CD4-positive, alpha-beta T cell treated with Interleukin-15 for 1 hour (primary cell): ENCODE measurements at regions not wholly inside any gene's neighbourhood (a gene's known extent, or its start where the extent isn't known, plus 50 kb on each side); places are given as distances from the start of the nearest gene placed in this dataset.

ENCODE experiments used
- DNase-seq: peaks from one replicate; pipeline ENCODE4 v3.0.0-alpha.2; 2020

GRCh38 chr9:7287065-7287464 is 512.5 kb downstream of the DMAC1 start:
- no peak for DNase-seq

GRCh38 chr9:7286101-7286500 is 513.5 kb downstream of the DMAC1 start:
- no peak for DNase-seq

- no peak for DNase-seq
These were observed 514.4 kb downstream of the DMAC1 start for GRCh38 chr9:7285199-7285598.

- DNase-seq, result no peak
These were observed 515.1 kb downstream of the DMAC1 start for GRCh38 chr9:7284517-7284916.

- DNase-seq, result no peak
These were observed 515.5 kb downstream of the DMAC1 start for GRCh38 chr9:7284117-7284516.

GRCh38 chr9:7273575-7273974 is 515.8 kb downstream of the KDM4C start:
- DNase-seq, result no peak

GRCh38 chr9:7266911-7267595 is 509.3 kb downstream of the KDM4C start:
- DNase-seq, result no peak

GRCh38 chr9:7265181-7265580 is 507.4 kb downstream of the KDM4C start:
- no peak for DNase-seq

GRCh38 chr9:7259544-7260241 is 501.9 kb downstream of the KDM4C start:
- no peak for DNase-seq

- DNase-seq, result no peak
These were observed 501.1 kb downstream of the KDM4C start for GRCh38 chr9:7258688-7259396.

- DNase-seq, result no peak
These were observed 489.2 kb downstream of the KDM4C start for GRCh38 chr9:7246917-7247522.

- DNase-seq, result no peak
These were observed 488.3 kb downstream of the KDM4C start for GRCh38 chr9:7245976-7246580.

- no peak for DNase-seq
These were observed 486.1 kb downstream of the KDM4C start for GRCh38 chr9:7243838-7244237.

GRCh38 chr9:7242126-7242525 is 484.4 kb downstream of the KDM4C start:
- DNase-seq, result no peak

GRCh38 chr9:7241694-7242093 is 483.9 kb downstream of the KDM4C start:
- DNase-seq, result no peak

- no peak for DNase-seq
These were observed 483.0 kb downstream of the KDM4C start for GRCh38 chr9:7240569-7241311.

- DNase-seq, result no peak
These were observed 481.9 kb downstream of the KDM4C start for GRCh38 chr9:7239708-7240107.

- no peak for DNase-seq
These were observed 480.5 kb downstream of the KDM4C start for GRCh38 chr9:7238247-7238637.

- DNase-seq, result no peak
These were observed 479.9 kb downstream of the KDM4C start for GRCh38 chr9:7237473-7238246.

GRCh38 chr9:7236186-7236585 is 478.4 kb downstream of the KDM4C start:
- DNase-seq, result no peak

- no peak for DNase-seq
These were observed 476.4 kb downstream of the KDM4C start for GRCh38 chr9:7234144-7234543.

- no peak for DNase-seq
These were observed 471.8 kb downstream of the KDM4C start for GRCh38 chr9:7229571-7229970.
